Suppressor macrophage treated with lipopolysaccharide for 4 hours (primary cell): ENCODE measurements at regions not wholly inside any gene's neighbourhood (a gene's known extent, or its start where the extent isn't known, plus 50 kb on each side); places are given as distances from the start of the nearest gene placed in this dataset.
A peak's percentile ranks its signal among the peaks of the same experiment; 100 is the strongest.

Source experiments
- DNase-seq: peaks from one replicate; pipeline ENCODE4 v3.0.0-alpha.2; 2020

DNA sequence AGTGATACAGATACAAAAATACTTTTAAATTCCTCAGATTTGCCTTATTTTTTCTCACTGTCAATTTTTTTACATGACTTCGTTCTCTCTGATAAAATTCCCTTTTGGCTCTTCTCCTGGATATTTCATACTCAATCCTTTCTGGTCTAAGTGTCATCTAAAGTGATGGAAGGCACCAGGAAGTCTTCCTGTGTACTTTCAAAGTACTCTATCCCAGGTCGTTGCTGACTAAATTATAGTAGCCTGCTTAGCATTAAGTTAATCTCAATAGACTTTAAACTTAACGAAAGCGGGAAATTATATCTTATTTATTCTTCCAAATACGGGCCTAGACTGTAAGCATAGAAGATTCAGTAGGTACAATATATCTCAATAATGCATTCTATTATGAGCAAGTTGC is 67.8 kb downstream of the CASP12 start:
- DNase-seq = no peak

DNA sequence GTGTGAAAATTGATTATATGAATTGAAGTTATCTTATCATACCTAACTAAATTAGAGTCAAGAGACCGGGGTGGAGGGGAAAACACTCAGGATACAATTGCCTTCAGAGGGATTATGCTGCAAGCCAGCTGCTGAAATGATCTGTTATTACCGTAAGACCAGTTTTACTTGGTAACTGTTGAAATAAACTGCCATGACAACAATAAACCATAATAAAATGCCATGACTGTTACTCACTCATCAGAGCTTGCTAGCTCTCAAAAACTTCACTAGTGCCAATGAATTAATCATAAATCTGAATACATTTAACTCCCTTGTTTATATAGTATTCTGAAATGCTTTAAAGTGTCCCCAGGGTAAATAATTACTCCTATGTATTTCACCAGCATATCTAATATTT is 68.2 kb downstream of the CASP12 start:
- DNase-seq = no peak

DNA sequence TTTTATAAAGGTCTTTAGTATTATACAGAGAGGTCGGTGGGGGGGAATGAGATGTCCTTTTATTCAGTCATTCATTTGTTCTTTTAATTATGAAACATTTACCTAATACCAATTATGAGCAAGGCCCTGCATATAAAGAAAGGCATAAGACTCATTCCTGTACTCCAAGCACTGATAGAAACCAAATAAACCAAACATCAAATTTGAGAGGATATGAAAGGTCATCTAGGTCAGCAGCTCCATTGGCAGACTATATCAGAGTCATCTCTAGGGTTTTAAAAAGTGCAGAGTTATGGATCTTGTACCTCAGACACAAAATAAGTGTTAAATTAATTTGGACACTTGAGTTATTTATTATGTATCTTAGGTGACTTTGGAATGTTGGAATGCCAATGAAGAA is 71.5 kb downstream of the CASP12 start:
- no peak for DNase-seq

DNA sequence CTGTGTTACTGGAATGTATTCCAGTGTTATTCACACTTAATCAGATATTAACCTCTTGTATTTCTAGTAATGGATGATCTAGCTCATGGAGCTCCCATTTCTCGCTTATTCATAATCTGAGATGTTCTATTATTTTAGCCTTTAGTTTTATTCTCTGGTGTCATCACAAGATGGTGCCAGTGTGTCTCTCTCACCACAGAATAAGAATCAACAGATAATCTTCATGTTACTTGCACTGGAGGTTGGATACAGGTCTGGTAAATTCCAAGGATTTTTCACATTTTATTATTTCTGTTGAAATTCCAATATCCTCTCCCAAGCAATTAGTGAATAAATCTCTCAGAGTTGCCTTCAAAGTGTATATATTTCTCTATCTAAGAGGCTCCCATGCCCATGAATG is 74.6 kb downstream of the CASP12 start:
- DNase-seq = no peak

DNA sequence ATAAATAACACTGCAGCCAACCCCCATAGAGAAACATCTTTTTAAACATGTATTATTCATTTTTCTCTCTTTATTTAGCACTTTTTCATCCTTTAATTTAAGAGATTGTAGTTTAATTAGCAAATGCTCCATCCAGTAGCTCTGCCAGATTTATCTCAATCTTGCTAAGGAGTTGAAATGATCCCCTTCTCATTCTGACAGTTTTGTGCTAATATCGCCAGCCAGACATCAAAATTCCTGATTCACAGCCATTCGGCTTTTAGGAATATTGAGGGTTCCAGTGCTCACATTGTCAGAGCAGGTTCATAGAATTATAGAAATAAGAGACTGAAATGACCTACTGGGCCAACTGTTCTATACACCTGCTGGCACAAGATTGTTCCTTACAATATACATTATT is 77.8 kb downstream of the CASP12 start:
- DNase-seq = no peak

DNA sequence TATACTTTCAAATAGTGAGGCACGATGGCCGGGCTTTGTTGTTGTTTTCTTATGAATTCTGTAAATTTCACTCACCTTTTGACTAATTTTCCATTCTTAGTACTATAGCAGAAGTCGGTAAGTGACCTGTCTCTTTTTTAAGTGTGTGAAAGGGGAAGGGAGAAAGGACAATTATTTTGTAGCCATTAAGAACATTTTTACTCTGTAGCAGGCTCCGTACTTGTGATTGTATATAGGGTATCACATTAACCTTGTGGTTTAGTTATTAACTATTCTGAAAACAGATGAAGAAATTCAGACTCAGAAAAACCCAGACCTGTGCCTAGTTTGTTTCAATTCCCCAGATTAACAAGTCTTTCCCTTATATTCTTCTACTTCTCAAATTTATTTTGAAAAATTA is 78.7 kb downstream of the CASP12 start:
- DNase-seq = no peak

DNA sequence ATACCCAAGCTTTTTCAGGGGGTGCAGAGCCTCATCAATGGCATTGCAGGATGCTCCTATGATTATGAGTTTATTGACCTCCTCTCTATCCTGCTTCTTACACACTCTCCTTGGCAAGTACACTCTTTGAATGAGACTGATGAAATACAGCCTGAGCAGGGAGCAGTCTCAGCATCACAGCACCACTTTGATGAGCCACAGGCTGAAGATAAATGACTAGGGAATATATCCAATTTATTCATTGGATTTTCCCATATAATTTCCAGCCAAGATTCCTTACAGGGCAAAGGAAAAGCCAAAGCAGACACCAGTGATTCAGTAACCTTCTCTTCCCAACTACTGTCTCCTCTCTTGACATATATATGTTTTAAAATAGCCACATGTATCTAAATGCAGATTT is 79.2 kb downstream of the CASP12 start:
- no peak for DNase-seq

DNA sequence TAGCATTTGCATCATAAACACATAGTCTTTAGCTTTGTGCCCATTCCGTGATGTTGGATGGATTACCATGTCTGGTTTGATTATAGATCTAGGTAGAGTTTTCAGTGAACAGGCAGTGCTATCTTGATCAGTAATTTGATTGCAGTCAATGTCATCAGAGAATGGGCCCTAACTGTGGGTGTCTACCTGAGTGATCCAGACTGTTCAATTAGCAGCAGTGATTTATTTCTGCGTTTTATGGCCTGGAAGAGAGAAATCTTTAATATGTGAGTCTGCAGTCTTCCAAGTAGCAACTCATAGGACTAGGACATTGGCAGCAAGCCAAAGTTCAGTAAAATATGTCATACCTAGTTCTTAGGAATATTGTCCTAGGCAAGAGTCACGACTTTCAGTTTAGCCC is 80.3 kb downstream of the CASP12 start:
- DNase-seq = no peak

DNA sequence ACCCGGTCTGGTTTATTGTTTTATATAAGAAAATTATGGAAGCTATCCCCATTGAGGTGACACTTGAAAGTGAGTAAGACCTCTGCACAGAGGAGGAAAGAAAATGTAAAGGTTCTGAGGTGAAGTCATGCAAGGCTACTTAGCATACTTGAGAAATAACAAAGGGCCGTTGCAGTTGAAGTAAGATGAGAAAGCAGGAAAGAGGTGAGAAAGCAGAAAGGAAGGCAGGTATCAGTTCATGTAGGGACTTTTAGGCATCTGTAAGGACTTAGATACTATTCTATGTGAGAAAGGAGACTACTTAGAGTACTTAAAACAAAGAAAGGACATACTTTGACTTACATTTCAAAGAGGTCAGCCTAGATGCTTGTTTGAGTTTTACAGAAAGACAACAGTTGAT is 84.7 kb downstream of the CASP12 start:
- DNase-seq = no peak

DNA sequence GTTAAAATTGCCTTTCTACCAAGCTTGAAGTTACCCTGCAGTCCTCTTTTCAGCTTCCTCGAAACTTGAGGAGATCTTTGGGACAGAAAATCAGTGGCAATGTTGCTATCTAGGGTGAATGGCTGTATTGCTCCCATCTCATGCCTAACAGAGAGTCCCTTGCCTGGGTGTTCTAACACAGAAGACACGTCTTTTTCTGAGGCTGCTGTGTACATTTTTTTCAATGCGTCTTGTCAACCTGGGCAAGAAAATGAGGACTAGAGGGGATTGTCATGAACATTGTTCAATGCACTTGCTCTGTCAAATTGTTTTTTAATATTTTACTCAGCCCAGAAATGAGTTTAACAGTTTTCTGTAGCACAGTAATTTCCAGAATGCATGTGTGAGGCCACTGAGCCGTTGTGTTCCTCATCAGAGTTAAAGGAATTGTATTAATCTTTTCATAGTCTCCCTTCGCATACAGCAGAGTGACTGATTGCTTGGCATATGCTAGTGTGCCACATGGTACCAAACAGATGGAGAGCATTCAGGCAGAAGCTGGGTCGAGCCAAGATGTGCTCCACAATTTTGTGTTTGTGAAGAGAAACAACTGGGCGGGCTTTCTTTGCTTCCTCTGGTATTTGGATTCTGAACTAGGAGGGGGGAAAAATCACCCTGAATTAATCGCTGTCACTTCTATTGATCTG is 86.0 kb downstream of the CASP12 start:
- DNase-seq = no peak

DNA sequence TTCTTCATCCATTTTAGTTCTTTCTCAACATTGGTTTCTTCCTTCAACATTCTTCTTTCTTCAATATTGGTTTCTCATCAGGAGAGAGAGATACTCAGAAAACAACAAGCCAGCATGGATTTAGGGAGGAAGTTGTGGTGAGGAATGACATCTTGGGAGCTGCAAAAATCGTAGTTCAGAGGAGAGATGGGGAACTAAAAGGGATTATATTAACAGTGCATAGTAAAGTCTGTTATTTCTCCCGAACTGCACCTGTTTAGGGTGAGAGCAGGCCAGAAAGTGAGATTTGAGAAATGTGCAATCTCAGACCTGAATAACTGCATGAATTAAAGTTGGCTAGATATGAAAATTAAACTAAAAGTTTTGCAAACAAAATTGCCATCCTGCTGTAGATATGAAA is 94.5 kb downstream of the CASP12 start:
- peak; percentile 25 for DNase-seq

DNA sequence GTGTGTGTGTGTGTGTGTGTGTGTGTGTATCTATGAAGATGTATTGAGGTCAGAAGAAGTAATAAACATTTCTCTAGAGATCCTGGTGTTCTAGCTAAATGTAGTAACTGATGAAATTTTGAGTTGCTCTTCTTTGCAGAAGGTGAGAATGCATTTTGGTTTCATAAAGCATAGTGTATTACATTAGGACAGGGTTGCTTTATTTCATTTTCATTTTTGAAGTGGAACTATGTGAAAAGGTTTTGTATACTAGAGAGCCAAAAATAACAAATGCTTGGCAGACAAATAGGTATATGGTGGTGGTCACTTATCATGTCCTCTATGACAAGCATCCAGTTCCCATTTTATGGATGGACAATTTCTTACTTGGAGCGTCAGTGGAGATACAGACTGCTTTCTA is 99.0 kb downstream of the CASP12 start:
- peak; percentile 26 for DNase-seq

DNA sequence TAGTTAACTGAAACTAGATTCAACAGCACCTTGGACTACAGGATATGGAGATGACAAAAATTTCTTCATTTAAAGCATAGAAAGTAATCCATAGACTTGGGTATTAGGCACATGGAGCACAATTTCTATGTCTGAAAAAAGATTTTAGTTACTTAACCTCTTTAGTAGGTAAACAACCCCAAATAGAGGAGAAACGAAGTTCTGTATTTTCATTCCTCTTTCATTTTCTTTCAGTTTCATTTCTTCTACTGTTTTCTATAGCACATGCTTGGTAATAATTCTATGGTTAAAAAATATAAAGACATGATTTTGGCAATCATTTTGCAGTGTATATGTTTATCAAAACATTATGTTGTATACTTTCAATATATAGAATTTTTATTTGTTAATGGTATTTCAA is 99.5 kb downstream of the CASP12 start:
- peak; percentile 47 for DNase-seq

DNA sequence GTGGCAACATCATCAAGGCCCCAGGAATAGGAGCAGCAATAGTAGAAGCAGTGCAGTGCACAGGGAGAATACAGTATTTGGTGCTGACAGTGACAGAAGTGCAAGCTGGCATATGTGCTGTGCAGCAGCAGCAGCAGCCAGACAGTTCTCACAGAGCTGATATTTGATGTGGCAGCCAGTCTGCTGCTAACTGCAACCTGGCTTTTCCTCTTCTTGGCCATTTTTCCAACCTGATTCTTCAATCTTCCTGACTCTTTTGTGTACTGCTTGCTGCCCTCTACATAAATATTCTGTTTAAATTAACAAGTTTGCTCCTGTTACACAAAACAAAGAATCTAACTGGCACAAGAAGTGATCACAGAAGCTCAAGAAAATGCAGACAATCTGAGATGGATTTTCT is 102.0 kb downstream of the CASP12 start:
- no peak for DNase-seq

DNA sequence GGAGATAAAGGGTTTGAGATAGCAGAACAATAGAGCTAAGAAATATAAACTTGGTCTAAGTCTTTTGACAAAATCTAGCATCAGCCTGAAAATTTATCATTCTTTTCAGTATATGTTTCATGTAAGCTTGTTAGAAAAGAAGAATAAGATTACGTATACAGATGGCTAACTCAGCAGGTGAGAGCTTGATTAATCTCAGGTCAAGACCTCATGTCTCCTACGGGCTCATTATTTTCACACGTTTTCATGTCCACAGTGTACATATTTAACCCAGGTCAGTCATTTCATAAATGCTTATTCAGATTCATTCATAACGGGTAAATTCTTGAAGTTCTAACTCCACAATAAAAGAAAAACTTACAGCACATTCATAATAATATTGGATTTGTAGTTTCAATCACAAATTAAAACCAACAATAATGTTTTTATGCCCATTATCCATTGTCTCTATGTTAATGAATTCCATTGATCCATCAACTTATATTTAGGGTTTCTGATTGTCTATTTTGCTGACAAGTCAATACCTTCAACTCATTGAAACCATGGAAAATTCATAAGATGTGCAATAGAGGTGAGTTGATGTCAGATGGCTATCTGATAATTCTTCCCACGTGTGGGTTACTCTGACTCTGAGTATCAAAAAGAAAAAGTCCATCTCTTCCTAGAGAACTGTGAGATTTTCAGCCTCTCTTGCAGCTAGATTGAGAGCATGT is 102.6 kb downstream of the CASP12 start:
- DNase-seq = no peak

DNA sequence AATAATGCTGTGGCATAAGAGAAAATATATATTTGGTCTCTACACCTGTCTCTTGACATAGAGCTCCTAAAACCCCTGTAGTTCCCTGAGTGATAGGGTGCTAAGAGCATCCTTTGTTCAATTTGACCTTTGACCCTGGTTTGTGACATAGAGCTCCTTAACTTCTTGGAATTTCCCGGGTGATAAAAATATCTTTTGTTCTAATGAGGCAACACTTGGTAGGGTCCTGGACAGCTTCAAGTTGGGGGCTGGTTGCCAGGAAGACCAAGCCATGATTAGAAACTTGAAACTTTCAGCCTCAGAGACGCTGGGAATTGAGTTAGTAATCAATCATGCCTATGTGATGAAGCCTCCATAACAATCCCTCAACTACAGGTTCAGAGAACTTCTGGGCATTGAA is 105.4 kb downstream of the CASP12 start:
- DNase-seq = no peak

DNA sequence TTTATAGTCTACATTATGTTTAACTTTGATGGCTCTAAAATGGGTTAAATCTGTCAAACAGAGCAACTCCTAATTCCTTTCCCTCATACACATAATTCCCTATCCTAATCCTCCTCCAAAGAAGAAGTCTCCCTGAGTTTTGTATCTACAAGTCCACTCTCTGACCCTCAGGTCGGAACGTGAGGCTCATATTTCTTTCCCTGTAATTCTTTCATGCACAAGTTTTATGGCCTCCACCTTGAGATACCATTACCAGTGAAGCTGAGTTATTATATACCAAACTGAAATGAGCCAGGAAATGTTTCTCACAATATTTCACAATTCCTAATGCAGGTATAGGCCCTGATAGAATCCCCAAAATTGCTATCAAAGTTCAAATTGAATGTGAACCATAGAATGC is 106.4 kb downstream of the CASP12 start:
- DNase-seq = no peak

DNA sequence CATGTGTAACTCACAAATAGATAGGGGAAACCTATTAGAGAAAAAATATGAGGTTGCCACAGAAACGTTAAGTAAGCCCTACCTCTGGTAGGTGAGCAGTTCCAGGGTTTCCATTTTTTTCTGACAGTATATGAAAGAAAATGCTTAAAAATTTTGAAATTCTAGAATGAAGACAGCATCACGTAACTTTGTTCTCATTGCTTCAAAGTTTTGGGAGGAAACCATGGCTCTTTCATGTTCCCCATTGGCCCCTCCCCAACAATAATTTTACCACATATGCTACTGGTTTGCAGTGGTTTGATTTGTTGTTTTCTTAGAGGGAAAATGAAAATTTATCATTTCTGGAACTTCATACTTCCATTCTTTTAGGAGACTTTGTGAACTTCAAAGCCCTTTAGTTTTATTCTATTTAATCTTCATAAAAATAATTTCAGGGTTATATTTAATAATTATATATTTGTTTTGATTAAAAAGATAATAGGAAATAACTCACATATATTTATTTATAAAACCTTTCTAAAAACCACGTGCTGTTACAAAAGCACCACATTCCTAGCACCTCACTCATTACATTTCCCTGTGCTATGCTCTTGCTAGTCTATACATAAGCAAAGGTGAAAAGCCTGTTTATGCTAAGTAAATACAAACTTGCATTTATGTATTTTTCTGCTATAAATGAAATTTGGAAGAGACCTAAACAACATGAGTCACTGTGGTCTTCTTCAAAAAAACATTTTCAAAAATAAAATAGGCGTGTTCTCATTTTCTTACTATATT is 113.4 kb downstream of the CASP12 start:
- no peak for DNase-seq

DNA sequence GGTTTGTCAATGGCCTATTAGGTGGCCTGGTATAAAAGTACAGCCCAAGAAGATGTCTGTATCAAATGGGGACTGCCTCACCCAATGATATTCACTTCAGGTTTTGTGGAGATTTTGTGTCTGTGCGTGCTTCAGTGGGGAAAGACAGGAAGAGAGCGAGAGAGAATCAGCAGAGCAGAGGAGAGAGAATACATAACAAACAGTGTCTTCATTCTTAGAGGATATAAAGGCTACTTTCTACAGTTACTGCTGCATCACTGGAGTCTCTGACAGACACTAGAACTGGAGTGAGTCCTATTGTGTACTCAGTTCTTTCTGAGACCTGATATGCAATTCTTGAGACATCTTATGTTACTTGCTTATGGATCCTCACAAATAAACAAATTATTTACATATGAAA is 115.0 kb downstream of the CASP12 start:
- no peak for DNase-seq

DNA sequence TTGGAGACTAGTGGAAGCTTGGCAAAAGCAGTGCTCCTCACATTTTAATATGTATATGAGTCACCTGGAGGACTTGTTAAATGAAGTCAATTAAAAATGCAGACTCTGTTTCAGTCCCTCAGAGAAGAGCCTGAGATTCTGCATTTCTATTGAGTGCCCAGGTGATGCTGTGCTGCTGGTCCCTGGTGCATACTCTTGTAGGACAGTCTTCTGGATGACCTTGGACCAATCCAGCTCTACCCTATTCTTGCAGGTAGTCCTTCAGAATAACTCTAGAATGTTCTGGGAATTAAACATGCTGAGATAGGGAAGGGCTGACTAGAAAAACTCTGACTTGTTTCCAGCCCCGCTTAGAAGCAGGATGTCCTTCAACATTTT is 115.9 kb downstream of the CASP12 start:
- DNase-seq = no peak

DNA sequence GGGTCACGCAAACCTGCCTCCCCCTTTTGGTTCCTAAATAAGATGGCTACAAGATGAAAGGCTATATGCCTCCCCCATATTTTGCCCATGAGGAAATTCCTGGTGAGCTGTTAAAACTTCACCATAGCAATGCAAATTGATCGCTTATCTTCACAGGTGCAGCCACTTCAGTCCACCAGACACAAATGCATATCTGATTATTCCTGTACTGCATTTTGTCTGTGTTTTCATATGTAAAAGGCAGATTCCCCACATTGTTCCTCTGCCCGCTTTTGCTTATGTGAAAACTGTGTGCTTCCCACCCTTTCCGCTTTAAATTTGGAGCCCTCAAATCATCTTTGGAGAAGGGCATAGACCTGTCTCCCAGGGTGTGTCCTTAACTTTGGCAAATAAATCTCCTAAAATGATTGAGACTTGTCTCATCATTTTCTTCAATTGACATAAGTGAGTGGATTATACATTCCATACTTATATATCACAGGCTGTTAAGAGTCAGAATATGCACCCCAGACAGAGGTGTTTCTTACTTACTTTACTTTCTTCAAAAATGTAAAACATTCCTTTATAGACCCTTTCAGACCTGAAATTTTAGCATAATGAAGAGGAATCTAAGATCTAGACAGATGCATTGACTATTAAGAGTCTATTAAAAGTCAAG is 116.4 kb downstream of the CASP12 start:
- no peak for DNase-seq

DNA sequence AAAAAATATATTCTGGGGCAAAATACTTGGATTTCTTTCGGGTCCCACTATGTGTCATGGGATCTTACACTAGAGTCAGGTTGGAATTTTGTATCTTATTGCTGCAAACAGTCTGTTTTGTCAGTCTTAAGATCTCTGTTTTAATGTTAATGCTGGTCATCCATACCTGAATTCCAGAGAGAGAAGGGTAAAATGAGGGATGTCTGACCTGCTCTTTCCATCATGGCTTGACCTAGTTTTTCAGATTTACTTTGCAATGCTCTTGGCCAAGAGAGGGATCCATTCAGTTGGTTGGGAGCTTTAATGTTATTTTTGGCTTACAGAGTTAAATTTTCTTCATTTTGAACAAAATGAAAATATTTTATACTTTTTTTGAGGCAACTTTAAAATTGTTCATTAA is 117.2 kb downstream of the CASP12 start:
- no peak for DNase-seq

DNA sequence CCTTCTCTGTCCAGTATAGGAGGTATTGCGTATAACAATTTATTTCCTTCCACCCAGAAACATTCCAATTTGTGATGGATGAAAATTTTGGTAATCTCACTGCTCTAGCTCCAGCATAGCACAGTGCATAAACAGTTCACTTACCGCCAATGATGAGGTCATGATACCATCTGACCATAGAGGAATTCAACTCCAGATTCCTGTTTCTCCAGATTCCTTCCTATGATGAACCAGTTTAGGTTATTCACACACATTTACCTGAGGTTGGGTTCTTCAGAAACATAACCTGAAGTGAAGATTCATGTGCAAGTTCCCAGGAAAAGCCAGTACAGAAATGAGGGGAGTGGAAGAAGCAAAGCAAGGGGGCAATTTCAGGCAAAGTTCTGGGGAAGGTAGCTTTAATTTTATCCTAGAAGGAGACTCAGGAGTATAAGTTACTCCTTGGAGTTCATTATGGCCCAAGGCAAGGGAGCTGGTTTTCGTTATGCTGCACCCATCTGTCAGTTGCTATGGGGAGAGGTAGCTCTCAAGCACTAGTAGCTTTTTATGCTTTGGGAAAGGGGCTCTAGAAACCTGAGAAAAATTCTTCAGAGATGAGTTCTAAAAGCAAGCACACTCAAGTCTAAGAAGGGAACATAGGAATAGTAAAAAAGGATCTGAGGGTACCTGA is 121.6 kb downstream of the CASP12 start:
- no peak for DNase-seq
